ENCODE measurements at regions not wholly inside any gene's neighbourhood (a gene's known extent, or its start where the extent isn't known, plus 50 kb on each side); places are given as distances from the start of the nearest gene placed in this dataset.

DNA sequence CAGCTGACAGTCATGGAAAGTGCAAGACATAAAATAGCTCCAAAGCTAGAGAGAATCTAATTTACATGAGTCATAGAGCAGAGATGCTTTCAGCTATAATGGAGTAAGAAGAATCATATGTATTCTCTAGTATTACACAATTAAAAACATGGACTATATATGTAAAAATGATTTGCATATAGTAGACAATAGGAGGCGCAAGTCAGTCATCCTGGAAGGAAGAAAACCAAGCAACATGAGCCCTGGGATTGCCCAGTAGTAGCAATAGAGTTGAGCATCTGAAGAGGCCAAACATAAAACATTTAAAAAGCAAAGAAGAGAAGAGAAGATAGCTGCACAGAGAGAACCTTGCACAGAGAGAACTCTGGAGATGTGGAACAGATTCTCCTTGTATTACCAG is 455.0 kb downstream of the EPHA3 start:
- TF ChIP-seq ESRRG (CRISPR knock-in tag; IDR thresholded peaks at IDR 0.05) (no peak), RARB (CRISPR knock-in tag; IDR thresholded peaks at IDR 0.05) (no peak), TCF4 (CRISPR knock-in tag; IDR thresholded peaks at IDR 0.05; ENCODE audit: borderline replicate concordance) (no peak), SNAI2 (CRISPR knock-in tag; IDR thresholded peaks at IDR 0.05) (no peak), CSDC2 (CRISPR knock-in tag; IDR thresholded peaks at IDR 0.05) (no peak), PPARA (CRISPR knock-in tag; IDR thresholded peaks at IDR 0.05; ENCODE audit: borderline replicate concordance) (no peak), ZFP3 (CRISPR knock-in tag; IDR thresholded peaks at IDR 0.05) (no peak), BACH2 (CRISPR knock-in tag; IDR thresholded peaks at IDR 0.05; ENCODE audit: borderline replicate concordance) (no peak), ZNF565 (CRISPR knock-in tag; conservative IDR thresholded peaks at IDR 0.05; ENCODE audit: low read depth) (no peak), ZFP30 (CRISPR knock-in tag; IDR thresholded peaks at IDR 0.05) (no peak), OSR1 (CRISPR knock-in tag; IDR thresholded peaks at IDR 0.05) (no peak), ZNF8 (CRISPR knock-in tag; IDR thresholded peaks at IDR 0.05) (no peak)
- TF ChIP-seq, protein P1, sequence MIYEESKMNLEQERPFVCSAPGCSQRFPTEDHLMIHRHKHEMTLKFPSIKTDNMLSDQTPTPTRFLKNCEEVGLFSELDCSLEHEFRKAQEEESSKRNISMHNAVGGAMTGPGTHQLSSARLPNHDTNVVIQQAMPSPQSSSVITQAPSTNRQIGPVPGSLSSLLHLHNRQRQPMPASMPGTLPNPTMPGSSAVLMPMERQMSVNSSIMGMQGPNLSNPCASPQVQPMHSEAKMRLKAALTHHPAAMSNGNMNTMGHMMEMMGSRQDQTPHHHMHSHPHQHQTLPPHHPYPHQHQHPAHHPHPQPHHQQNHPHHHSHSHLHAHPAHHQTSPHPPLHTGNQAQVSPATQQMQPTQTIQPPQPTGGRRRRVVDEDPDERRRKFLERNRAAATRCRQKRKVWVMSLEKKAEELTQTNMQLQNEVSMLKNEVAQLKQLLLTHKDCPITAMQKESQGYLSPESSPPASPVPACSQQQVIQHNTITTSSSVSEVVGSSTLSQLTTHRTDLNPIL (CRISPR knock-in tag; IDR thresholded peaks at IDR 0.05; ENCODE audit: low read depth) = no peak
- TF ChIP-seq, protein P2, sequence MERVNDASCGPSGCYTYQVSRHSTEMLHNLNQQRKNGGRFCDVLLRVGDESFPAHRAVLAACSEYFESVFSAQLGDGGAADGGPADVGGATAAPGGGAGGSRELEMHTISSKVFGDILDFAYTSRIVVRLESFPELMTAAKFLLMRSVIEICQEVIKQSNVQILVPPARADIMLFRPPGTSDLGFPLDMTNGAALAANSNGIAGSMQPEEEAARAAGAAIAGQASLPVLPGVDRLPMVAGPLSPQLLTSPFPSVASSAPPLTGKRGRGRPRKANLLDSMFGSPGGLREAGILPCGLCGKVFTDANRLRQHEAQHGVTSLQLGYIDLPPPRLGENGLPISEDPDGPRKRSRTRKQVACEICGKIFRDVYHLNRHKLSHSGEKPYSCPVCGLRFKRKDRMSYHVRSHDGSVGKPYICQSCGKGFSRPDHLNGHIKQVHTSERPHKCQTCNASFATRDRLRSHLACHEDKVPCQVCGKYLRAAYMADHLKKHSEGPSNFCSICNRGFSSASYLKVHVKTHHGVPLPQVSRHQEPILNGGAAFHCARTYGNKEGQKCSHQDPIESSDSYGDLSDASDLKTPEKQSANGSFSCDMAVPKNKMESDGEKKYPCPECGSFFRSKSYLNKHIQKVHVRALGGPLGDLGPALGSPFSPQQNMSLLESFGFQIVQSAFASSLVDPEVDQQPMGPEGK (CRISPR knock-in tag; IDR thresholded peaks at IDR 0.05; ENCODE audit: borderline replicate concordance) = no peak

All from SK-N-SH treated with all-trans-retinoic acid at 6 μM for 48 hours (cell line).